ENCODE measurements at regions not wholly inside any gene's neighbourhood (a gene's known extent, or its start where the extent isn't known, plus 50 kb on each side); places are given as distances from the start of the nearest gene placed in this dataset.

DNA sequence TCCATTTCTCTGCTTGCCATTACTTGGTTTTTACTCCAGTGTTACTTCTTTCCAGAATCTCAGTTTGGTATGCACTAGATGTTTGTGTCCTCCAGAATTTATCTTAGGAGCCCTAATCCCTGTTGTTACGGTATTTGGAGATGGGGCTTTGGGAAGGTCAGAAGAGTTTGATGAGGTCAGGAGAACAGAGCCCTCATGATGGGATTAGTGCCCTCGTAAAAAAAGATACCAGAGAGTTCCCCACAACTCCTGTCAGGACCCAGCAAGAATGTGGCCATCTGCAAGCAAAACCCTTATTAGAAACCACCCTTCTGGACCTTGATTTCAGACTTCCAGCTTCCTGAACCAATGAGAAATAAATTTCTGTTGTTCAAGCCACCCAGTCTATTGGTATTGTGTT, 98.0 kb downstream of the ADAMTS1 start:
- TF ChIP-seq, protein P1, sequence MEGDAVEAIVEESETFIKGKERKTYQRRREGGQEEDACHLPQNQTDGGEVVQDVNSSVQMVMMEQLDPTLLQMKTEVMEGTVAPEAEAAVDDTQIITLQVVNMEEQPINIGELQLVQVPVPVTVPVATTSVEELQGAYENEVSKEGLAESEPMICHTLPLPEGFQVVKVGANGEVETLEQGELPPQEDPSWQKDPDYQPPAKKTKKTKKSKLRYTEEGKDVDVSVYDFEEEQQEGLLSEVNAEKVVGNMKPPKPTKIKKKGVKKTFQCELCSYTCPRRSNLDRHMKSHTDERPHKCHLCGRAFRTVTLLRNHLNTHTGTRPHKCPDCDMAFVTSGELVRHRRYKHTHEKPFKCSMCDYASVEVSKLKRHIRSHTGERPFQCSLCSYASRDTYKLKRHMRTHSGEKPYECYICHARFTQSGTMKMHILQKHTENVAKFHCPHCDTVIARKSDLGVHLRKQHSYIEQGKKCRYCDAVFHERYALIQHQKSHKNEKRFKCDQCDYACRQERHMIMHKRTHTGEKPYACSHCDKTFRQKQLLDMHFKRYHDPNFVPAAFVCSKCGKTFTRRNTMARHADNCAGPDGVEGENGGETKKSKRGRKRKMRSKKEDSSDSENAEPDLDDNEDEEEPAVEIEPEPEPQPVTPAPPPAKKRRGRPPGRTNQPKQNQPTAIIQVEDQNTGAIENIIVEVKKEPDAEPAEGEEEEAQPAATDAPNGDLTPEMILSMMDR (IDR thresholded peaks at IDR 0.05; ENCODE audit: borderline replicate concordance, extremely low read depth, low read length, poor library complexity, severe bottlenecking), result no peak
- no peak for TF ChIP-seq EZH2 (IDR thresholded peaks at IDR 0.05; ENCODE audit: borderline replicate concordance, low read depth, low read length, severe bottlenecking)
